ENCODE measurements at regions not wholly inside any gene's neighbourhood (a gene's known extent, or its start where the extent isn't known, plus 50 kb on each side); places are given as distances from the start of the nearest gene placed in this dataset.

DNA sequence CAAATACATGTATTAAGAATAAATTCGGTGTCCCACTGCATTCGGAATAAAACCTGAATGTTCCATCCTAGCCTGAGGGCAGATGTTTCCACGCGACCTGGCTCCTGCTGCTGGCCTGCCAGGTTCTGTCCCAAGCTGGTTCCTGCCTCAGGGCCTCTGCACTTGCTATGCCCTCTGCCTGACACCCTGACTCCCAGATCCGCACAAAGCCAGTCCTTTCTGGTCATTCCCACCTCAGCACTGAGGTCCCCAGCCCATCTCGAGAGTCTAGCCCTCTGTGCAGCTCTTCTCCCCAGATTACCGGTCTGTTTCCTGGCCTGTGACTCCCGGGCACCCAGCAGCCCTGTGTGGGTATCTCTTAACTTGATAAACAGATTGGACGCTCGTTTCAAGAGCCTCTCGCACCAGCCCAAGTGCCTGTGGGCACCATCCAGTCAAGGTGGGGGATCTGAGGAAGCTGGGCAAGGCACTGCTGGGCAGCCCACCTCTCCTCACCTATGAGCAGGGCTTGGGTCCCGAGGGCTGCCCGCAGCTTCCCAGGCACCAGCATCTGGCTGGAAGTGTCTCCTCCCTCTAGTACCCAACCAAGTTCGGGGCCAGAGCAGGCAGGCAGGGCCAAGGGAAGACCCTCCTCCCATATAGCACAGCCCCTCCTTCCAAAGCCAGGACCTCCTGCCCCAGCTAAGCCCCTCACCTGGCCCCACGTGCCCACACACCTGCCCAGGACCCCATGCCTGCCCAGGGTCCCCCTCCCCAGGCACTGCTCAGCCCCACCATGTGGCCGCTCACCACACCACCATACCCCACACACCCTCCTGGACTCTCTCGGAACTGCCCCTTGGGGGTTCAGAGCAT is 132.2 kb downstream of the NCOR2 start:
- Histone ChIP-seq H3K27ac (ENCODE audit: low read depth, low read length) (no peak overlapping the region), H3K4me3 (ENCODE audit: low read depth, low read length) (no peak overlapping the region), H3K9me3 (ENCODE audit: control insufficient read depth, insufficient read depth, low read length) (no peaks in the 10 kb centered on the region), H3K4me1 (ENCODE audit: control insufficient read depth, insufficient read depth, low read length) (peaks cover 54% of the 10 kb centered on the region), H3K36me3 (ENCODE audit: control insufficient read depth, insufficient read depth, low read length) (peaks cover 73% of the 10 kb centered on the region), H3K27me3 (ENCODE audit: control insufficient read depth, insufficient read depth, low read length) (no peaks in the 10 kb centered on the region)
- no peak for DNase-seq (ENCODE audit: low read depth in 4 of 6, low spot score in 6 of 6)
- 68% methylated on average over 16 of the region's 17 CpGs for WGBS (ENCODE audit: insufficient coverage)

DNA sequence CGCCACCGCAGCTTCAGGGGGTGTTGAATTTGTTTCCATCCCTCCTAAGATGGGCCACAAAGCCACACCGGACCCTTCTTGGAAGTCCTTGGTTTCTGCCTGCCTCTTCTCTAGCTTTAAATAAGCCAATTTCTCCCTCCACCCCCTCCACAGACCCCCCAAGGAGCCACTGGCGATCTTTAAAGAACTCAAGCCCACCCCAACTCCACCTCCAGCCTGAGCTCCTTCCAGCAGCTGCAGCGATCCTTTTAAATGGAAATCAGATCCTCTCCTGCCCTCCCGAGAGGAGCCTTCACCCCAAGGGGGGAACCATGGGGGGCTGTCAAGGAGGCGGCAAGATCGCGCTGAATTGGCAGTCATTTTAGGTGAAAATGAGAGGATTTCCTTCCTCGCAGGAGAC is 133.1 kb downstream of the NCOR2 start:
- peaks cover 49% of the 10 kb centered on the region for H3K4me1 ChIP-seq (ENCODE audit: control insufficient read depth, insufficient read depth, low read length)
- H3K36me3 ChIP-seq (ENCODE audit: control insufficient read depth, insufficient read depth, low read length): peaks cover 76% of the 10 kb centered on the region
- peak in 2 of 6 donors; percentile 58 to 72 for DNase-seq (ENCODE audit: low read depth in 4 of 6, low spot score in 6 of 6)
- H3K27ac ChIP-seq (ENCODE audit: low read depth, low read length): no peak overlapping the region
- H3K4me3 ChIP-seq (ENCODE audit: low read depth, low read length): no peak overlapping the region
- no peaks in the 10 kb centered on the region for H3K9me3 ChIP-seq (ENCODE audit: control insufficient read depth, insufficient read depth, low read length)
- WGBS (ENCODE audit: insufficient coverage): 20% methylated on average over 2 of the region's 10 CpGs
- no peaks in the 10 kb centered on the region for H3K27me3 ChIP-seq (ENCODE audit: control insufficient read depth, insufficient read depth, low read length)

- no peak for DNase-seq (ENCODE audit: low read depth in 4 of 6, low spot score in 6 of 6)
- H3K4me1 ChIP-seq (ENCODE audit: control insufficient read depth, insufficient read depth, low read length): peaks cover 54% of the 10 kb centered on the region
- no peaks in the 10 kb centered on the region for H3K27me3 ChIP-seq (ENCODE audit: control insufficient read depth, insufficient read depth, low read length)
- peaks cover 76% of the 10 kb centered on the region for H3K36me3 ChIP-seq (ENCODE audit: control insufficient read depth, insufficient read depth, low read length)
- 47% methylated on average over 3 of the region's 8 CpGs for WGBS (ENCODE audit: insufficient coverage)
- no peak overlapping the region for H3K4me3 ChIP-seq (ENCODE audit: low read depth, low read length)
- no peak overlapping the region for H3K27ac ChIP-seq (ENCODE audit: low read depth, low read length)
- no peaks in the 10 kb centered on the region for H3K9me3 ChIP-seq (ENCODE audit: control insufficient read depth, insufficient read depth, low read length)
Observed at GRCh38 chr12:124433879-124434278, 133.5 kb downstream of the NCOR2 start.

DNA sequence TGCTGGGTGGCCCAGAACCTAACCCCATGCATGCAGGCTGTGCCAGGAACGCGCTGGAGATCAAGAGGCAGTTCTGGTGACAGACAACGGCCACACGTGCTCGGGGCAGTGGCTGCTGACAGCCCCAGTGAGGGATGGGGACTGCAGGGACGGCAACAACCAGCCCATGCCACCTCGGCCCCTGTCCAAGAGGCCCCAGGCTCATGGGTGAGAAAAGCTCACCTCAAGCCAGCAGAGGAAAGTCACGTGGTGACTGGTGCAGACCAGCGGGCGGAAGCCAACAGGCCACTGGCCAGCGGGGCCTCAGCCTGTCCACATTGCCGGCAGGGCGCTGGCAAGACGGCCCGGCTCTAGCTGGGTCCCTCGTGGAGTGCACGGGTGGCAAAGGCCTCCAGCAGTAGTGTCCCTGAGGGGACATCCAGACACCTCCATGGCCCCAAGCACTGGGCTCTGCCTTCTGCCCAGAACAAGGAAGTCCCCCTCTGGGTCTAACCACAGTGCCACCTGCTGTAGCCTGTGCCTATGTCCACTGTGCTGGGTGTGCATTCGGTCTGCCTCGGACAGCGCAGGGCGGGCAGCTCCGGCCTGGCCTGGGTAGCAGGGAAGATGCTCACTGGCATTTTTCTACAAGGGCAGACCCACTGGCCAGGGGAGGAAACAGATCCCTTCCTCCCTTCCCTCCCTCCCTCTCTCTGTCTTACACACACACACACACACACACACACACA is 134.1 kb downstream of the NCOR2 start:
- Histone ChIP-seq H3K4me3 (ENCODE audit: low read depth, low read length) (no peak overlapping the region), H3K9me3 (ENCODE audit: control insufficient read depth, insufficient read depth, low read length) (no peaks in the 10 kb centered on the region), H3K36me3 (ENCODE audit: control insufficient read depth, insufficient read depth, low read length) (peaks cover 75% of the 10 kb centered on the region), H3K4me1 (ENCODE audit: control insufficient read depth, insufficient read depth, low read length) (peaks cover 59% of the 10 kb centered on the region), H3K27ac (ENCODE audit: low read depth, low read length) (no peak overlapping the region), H3K27me3 (ENCODE audit: control insufficient read depth, insufficient read depth, low read length) (no peaks in the 10 kb centered on the region)
- DNase-seq (ENCODE audit: low read depth in 4 of 6, low spot score in 6 of 6): no peak
- 57% methylated on average over 22 of the region's 22 CpGs for WGBS (ENCODE audit: insufficient coverage)

- H3K9me3 ChIP-seq (ENCODE audit: control insufficient read depth, insufficient read depth, low read length): no peaks in the 10 kb centered on the region
- no peak for DNase-seq (ENCODE audit: low read depth in 4 of 6, low spot score in 6 of 6)
- 66% methylated on average over 8 of the region's 8 CpGs for WGBS (ENCODE audit: insufficient coverage)
- peaks cover 61% of the 10 kb centered on the region for H3K4me1 ChIP-seq (ENCODE audit: control insufficient read depth, insufficient read depth, low read length)
- no peak overlapping the region for H3K4me3 ChIP-seq (ENCODE audit: low read depth, low read length)
- H3K36me3 ChIP-seq (ENCODE audit: control insufficient read depth, insufficient read depth, low read length): peaks cover 76% of the 10 kb centered on the region
- no peak overlapping the region for H3K27ac ChIP-seq (ENCODE audit: low read depth, low read length)
- H3K27me3 ChIP-seq (ENCODE audit: control insufficient read depth, insufficient read depth, low read length): no peaks in the 10 kb centered on the region
Observed at GRCh38 chr12:124432376-124432775, 135.0 kb downstream of the NCOR2 start.

GRCh38 chr12:124431971-124432370 is 135.4 kb downstream of the NCOR2 start:
- DNase-seq (ENCODE audit: low read depth in 4 of 6, low spot score in 6 of 6): no peak
- Histone ChIP-seq H3K36me3 (ENCODE audit: control insufficient read depth, insufficient read depth, low read length) (peaks cover 76% of the 10 kb centered on the region), H3K9me3 (ENCODE audit: control insufficient read depth, insufficient read depth, low read length) (no peaks in the 10 kb centered on the region), H3K27me3 (ENCODE audit: control insufficient read depth, insufficient read depth, low read length) (no peaks in the 10 kb centered on the region), H3K4me1 (ENCODE audit: control insufficient read depth, insufficient read depth, low read length) (peaks cover 61% of the 10 kb centered on the region), H3K4me3 (ENCODE audit: low read depth, low read length) (no peak overlapping the region), H3K27ac (ENCODE audit: low read depth, low read length) (no peak overlapping the region)
- WGBS (ENCODE audit: insufficient coverage): 88% methylated on average over 6 of the region's 8 CpGs

- WGBS (ENCODE audit: insufficient coverage): 93% methylated on average over 23 of the region's 23 CpGs
- H3K4me3 ChIP-seq (ENCODE audit: low read depth, low read length): no peak overlapping the region
- H3K36me3 ChIP-seq (ENCODE audit: control insufficient read depth, insufficient read depth, low read length): peaks cover 81% of the 10 kb centered on the region
- no peaks in the 10 kb centered on the region for H3K27me3 ChIP-seq (ENCODE audit: control insufficient read depth, insufficient read depth, low read length)
- DNase-seq (ENCODE audit: low read depth in 4 of 6, low spot score in 6 of 6): no peak
- H3K4me1 ChIP-seq (ENCODE audit: control insufficient read depth, insufficient read depth, low read length): peaks cover 74% of the 10 kb centered on the region
- no peak overlapping the region for H3K27ac ChIP-seq (ENCODE audit: low read depth, low read length)
- H3K9me3 ChIP-seq (ENCODE audit: control insufficient read depth, insufficient read depth, low read length): no peaks in the 10 kb centered on the region
Observed at GRCh38 chr12:124430491-124430890, 135.6 kb downstream of the RFLNA start.

- no peak overlapping the region for H3K27ac ChIP-seq (ENCODE audit: low read depth, low read length)
Observed at GRCh38 chr12:124429535-124429934, 134.6 kb downstream of the RFLNA start.

DNA sequence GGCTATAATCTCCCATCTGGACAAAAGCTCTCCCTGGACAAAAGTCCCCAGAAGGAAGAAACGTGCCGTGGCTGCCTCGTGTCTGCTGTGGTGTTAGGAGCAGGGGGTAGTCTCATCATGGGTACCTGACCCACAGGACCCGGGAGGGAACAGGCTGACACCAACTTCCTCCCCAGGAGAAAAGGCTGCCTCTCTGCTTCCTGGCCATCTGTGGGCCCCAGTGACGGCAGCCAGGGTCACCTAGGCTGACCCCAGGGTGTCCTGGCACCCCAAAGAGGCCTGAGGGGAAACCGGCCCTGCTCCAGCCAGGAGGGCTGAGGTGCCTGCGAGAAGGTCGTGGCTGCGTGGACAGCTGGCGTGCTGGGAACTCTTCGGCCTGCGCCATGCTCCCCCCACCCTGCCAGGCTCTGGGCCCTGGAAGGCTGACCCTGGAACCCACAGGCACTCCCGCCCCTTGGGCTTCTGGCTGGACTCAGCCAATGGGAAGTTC is 133.9 kb downstream of the RFLNA start:
- H3K27ac ChIP-seq (ENCODE audit: low read depth, low read length): no peak overlapping the region
- DNase-seq (ENCODE audit: low read depth in 4 of 6, low spot score in 6 of 6): no peak
- peaks cover 70% of the 10 kb centered on the region for H3K4me1 ChIP-seq (ENCODE audit: control insufficient read depth, insufficient read depth, low read length)
- H3K4me3 ChIP-seq (ENCODE audit: low read depth, low read length): no peak overlapping the region
- WGBS (ENCODE audit: insufficient coverage): 76% methylated on average over 8 of the region's 13 CpGs
- no peaks in the 10 kb centered on the region for H3K27me3 ChIP-seq (ENCODE audit: control insufficient read depth, insufficient read depth, low read length)
- peaks cover 86% of the 10 kb centered on the region for H3K36me3 ChIP-seq (ENCODE audit: control insufficient read depth, insufficient read depth, low read length)
- no peaks in the 10 kb centered on the region for H3K9me3 ChIP-seq (ENCODE audit: control insufficient read depth, insufficient read depth, low read length)

More at GRCh38 chr12:124429535-124429934, 134.6 kb downstream of the RFLNA start:
- no peaks in the 10 kb centered on the region for H3K27me3 ChIP-seq (ENCODE audit: control insufficient read depth, insufficient read depth, low read length)
- DNase-seq (ENCODE audit: low read depth in 4 of 6, low spot score in 6 of 6): no peak
- peaks cover 70% of the 10 kb centered on the region for H3K4me1 ChIP-seq (ENCODE audit: control insufficient read depth, insufficient read depth, low read length)
- H3K9me3 ChIP-seq (ENCODE audit: control insufficient read depth, insufficient read depth, low read length): no peaks in the 10 kb centered on the region
- peaks cover 84% of the 10 kb centered on the region for H3K36me3 ChIP-seq (ENCODE audit: control insufficient read depth, insufficient read depth, low read length)
- WGBS (ENCODE audit: insufficient coverage): 92% methylated on average over 14 of the region's 15 CpGs
- H3K4me3 ChIP-seq (ENCODE audit: low read depth, low read length): no peak overlapping the region

Measured in spinal cord (tissue), 9 donors.